ENCODE measurements at regions not wholly inside any gene's neighbourhood (a gene's known extent, or its start where the extent isn't known, plus 50 kb on each side); places are given as distances from the start of the nearest gene placed in this dataset.

- TF ChIP-seq CTCF (IDR thresholded peaks at IDR 0.05 in 2 of 3, conservative IDR thresholded peaks at IDR 0.05 in 1 of 3; ENCODE audit: borderline replicate concordance in 1 of 3, insufficient read depth in 1 of 3, low read depth in 2 of 3, low read length in 2 of 3) (no peak), POLR2AphosphoS5 (IDR thresholded peaks at IDR 0.05; ENCODE audit: low read depth, low read length) (no peak), RAD21 (IDR thresholded peaks at IDR 0.05; ENCODE audit: low read depth) (no peak), POLR2A (IDR thresholded peaks at IDR 0.05; ENCODE audit: borderline replicate concordance, extremely low read depth, insufficient read depth, insufficient read length) (no peak), ZBTB33 (IDR thresholded peaks at IDR 0.05; ENCODE audit: extremely low read depth, insufficient replicate concordance, low read length) (no peak), YY1 (IDR thresholded peaks at IDR 0.05; ENCODE audit: extremely low read depth, insufficient replicate concordance, low read depth, low read length) (no peak), REST (IDR thresholded peaks at IDR 0.05; ENCODE audit: low read depth) (no peak), CBX3 (IDR thresholded peaks at IDR 0.05; ENCODE audit: low read depth) (no peak), EZH2 (IDR thresholded peaks at IDR 0.05) (no peak), ATF3 (IDR thresholded peaks at IDR 0.05) (no peak), MAX (IDR thresholded peaks at IDR 0.05) (no peak), EZH2phosphoT487 (IDR thresholded peaks at IDR 0.05; ENCODE audit: borderline replicate concordance) (no peak)
Measured at GRCh38 chr18:10313016-10313342, 141.5 kb upstream of the APCDD1 start.

All from HCT116 (cell line).